ENCODE measurements at regions not wholly inside any gene's neighbourhood (a gene's known extent, or its start where the extent isn't known, plus 50 kb on each side); places are given as distances from the start of the nearest gene placed in this dataset.

DNA sequence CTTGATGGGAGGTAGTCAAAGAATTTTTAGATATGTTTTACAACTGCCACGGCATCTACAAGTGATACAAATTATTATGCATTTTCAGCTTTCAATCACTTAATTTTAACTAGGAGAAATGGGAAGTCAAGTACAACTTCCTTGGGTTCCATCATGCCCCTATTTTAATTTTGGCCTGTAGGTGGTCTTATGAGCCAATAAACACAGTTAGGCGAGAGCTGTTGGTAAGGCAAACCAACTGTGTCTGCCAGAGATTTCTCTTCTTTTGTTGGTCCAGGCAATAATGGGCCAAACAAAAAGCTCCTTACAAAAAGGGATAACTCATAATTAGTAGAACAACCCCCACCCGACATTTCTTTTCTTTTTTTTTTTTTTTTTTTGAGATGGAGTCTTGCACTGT lies 63.3 kb upstream of the ARX start:
- no peak for TF ChIP-seq CTCF (IDR thresholded peaks at IDR 0.05)
- no peak for TF ChIP-seq POLR2A (IDR thresholded peaks at IDR 0.05)

All from lower leg skin (tissue), 3 donors.